ENCODE measurements at regions not wholly inside any gene's neighbourhood (a gene's known extent, or its start where the extent isn't known, plus 50 kb on each side); places are given as distances from the start of the nearest gene placed in this dataset.

DNA sequence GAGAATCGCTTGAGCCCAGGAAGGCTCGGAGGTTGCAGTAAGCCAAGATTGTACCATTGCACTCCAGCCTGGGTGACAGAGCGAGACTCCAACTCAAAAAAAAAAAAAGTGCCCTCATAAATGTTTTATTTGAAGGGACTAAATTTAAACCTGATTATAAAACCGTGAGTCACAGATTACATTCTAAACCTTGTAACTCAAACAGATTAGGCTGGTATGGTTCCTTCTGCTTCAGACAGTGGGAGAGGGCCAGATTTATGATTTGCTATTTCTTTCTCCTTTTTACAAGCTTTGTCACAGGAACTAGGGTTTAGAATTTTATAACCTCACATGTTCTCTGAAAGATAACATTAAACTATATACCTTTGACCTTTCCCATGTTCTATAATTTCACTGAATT lies 801.2 kb upstream of the ZWINT start:
- H3K4me1 ChIP-seq (ENCODE audit: control insufficient read depth in 1 of 2, insufficient read depth in 2 of 2, low read length in 2 of 2) = peaks cover 0 to 3% of the 10 kb centered on the region in 2 experiments
- no peak overlapping the region for H4K8ac ChIP-seq (ENCODE audit: low read depth, low read length)
- H3K4ac ChIP-seq (ENCODE audit: low read depth, low read length) = no peak overlapping the region
- H2BK12ac ChIP-seq (ENCODE audit: low read length) = no peak overlapping the region
- no peaks in the 10 kb centered on the region for H3K36me3 ChIP-seq (ENCODE audit: control insufficient read depth in 1 of 2, insufficient read depth in 2 of 2, low read length in 2 of 2)
- H2BK120ac ChIP-seq (ENCODE audit: insufficient read depth, low read length, poor library complexity) = no peak overlapping the region
- H3K9me3 ChIP-seq (ENCODE audit: insufficient read depth, low read depth, low read length) = no peaks in the 10 kb centered on the region
- WGBS (ENCODE audit: extremely low coverage, insufficient coverage, insufficient read length) = no CpG with 5 or more reads among the region's 4 CpGs
- H3K27me3 ChIP-seq (ENCODE audit: insufficient read depth, low read length) = no peaks in the 10 kb centered on the region
- no peak for DNase-seq
- H3K79me2 ChIP-seq (ENCODE audit: control insufficient read depth, insufficient read depth, low read length, poor library complexity) = no peaks in the 10 kb centered on the region
- no peak overlapping the region for H2AK5ac ChIP-seq (ENCODE audit: low read length)
- no peak overlapping the region for H3K4me3 ChIP-seq (ENCODE audit: low read depth, low read length)
- no peak overlapping the region for H3K23ac ChIP-seq (ENCODE audit: low read length)
- no peak overlapping the region for H3K4me2 ChIP-seq (ENCODE audit: low read length)
- H2BK5ac ChIP-seq (ENCODE audit: low read depth, low read length, poor library complexity) = no peak overlapping the region
- no peak overlapping the region for H3K9ac ChIP-seq (ENCODE audit: low read length)
- no peak overlapping the region for H3K18ac ChIP-seq (ENCODE audit: low read length)
- no peak overlapping the region for H2AFZ ChIP-seq (ENCODE audit: insufficient read depth, low read length, poor library complexity)
- H4K12ac ChIP-seq (ENCODE audit: low read depth, low read length) = no peak overlapping the region
- no peaks in the 10 kb centered on the region for H3K79me1 ChIP-seq (ENCODE audit: low read length)
- no peak overlapping the region for H3K27ac ChIP-seq (ENCODE audit: low read depth, low read length)
- no peak overlapping the region for H3K14ac ChIP-seq (ENCODE audit: low read length)
- no peak overlapping the region for H4K91ac ChIP-seq (ENCODE audit: low read depth, low read length)

DNA sequence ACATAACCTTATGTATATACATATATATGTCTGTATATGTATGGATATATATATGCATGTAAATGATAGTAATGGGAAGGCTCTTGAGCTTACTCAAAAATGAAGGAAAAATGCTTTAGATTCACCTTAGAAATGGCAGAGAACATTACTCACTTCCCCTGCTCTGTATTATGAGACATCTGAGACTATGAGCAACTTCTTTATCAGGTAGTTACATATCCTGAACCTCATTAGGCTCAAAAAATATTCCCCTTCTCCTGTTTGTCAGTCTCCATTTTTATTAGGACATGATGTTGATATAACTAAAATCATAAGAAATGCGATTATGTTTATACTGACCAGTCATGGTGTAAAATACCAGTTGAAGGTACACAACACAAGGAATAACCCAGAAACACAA lies 800.1 kb upstream of the ZWINT start:
- no peaks in the 10 kb centered on the region for H3K79me1 ChIP-seq (ENCODE audit: low read length)

DNA sequence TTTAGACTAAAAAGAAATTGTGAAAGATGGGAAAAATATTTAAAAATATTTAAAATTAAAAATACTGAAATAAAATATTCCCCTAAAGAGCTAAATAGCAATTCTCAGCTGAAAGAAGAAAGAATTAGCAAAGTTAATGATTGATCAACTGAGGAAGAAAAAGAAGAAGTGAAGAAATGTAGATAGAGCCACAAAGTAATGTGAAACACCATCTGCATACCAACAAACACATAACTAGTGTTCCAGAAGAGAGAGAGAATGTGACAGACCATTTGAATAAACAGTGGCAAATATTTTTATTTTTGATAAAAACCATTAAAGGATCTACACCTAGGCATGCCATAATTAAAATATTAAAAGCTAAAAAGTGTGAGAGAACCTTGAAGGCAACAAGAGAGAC lies 784.5 kb upstream of the ZWINT start:
- no peak overlapping the region for H3K14ac ChIP-seq (ENCODE audit: low read length)
- peaks cover 1% of the 10 kb centered on the region for H3K9me3 ChIP-seq (ENCODE audit: insufficient read depth, low read depth, low read length)
- H3K4ac ChIP-seq (ENCODE audit: low read depth, low read length) = no peak overlapping the region
- no peak overlapping the region for H3K9ac ChIP-seq (ENCODE audit: low read length)
- no peaks in the 10 kb centered on the region for H3K79me1 ChIP-seq (ENCODE audit: low read length)
- H3K79me2 ChIP-seq (ENCODE audit: control insufficient read depth, insufficient read depth, low read length, poor library complexity) = no peaks in the 10 kb centered on the region
- no peaks in the 10 kb centered on the region for H3K36me3 ChIP-seq (ENCODE audit: control insufficient read depth in 1 of 2, insufficient read depth in 2 of 2, low read length in 2 of 2)
- H2AFZ ChIP-seq (ENCODE audit: insufficient read depth, low read length, poor library complexity) = no peak overlapping the region
- no peak overlapping the region for H4K8ac ChIP-seq (ENCODE audit: low read depth, low read length)
- H4K91ac ChIP-seq (ENCODE audit: low read depth, low read length) = no peak overlapping the region
- H4K12ac ChIP-seq (ENCODE audit: low read depth, low read length) = no peak overlapping the region
- H3K27ac ChIP-seq (ENCODE audit: low read depth, low read length) = no peak overlapping the region
- no peak overlapping the region for H3K18ac ChIP-seq (ENCODE audit: low read length)
- no peak overlapping the region for H2BK12ac ChIP-seq (ENCODE audit: low read length)
- H3K4me1 ChIP-seq (ENCODE audit: control insufficient read depth in 1 of 2, insufficient read depth in 2 of 2, low read length in 2 of 2) = no peaks in the 10 kb centered on the region
- no peak overlapping the region for H3K4me2 ChIP-seq (ENCODE audit: low read length)
- no peak overlapping the region for H2BK5ac ChIP-seq (ENCODE audit: low read depth, low read length, poor library complexity)
- H3K27me3 ChIP-seq (ENCODE audit: insufficient read depth, low read length) = no peaks in the 10 kb centered on the region
- H3K4me3 ChIP-seq (ENCODE audit: low read depth, low read length) = no peak overlapping the region
- no peak overlapping the region for H2AK5ac ChIP-seq (ENCODE audit: low read length)
- H2BK120ac ChIP-seq (ENCODE audit: insufficient read depth, low read length, poor library complexity) = no peak overlapping the region
- no peak for DNase-seq
- H3K23ac ChIP-seq (ENCODE audit: low read length) = no peak overlapping the region

More for the DNA sequence above, 800.1 kb upstream of the ZWINT start:
- Histone ChIP-seq H4K12ac (ENCODE audit: low read depth, low read length) (no peak overlapping the region), H3K9ac (ENCODE audit: low read length) (no peak overlapping the region), H4K8ac (ENCODE audit: low read depth, low read length) (no peak overlapping the region), H3K27ac (ENCODE audit: low read depth, low read length) (no peak overlapping the region), H3K18ac (ENCODE audit: low read length) (no peak overlapping the region), H3K36me3 (ENCODE audit: control insufficient read depth in 1 of 2, insufficient read depth in 2 of 2, low read length in 2 of 2) (no peaks in the 10 kb centered on the region), H3K4me1 (ENCODE audit: control insufficient read depth in 1 of 2, insufficient read depth in 2 of 2, low read length in 2 of 2) (peaks cover 0 to 3% of the 10 kb centered on the region in 2 experiments), H3K14ac (ENCODE audit: low read length) (no peak overlapping the region), H3K9me3 (ENCODE audit: insufficient read depth, low read depth, low read length) (no peaks in the 10 kb centered on the region), H2BK120ac (ENCODE audit: insufficient read depth, low read length, poor library complexity) (no peak overlapping the region), H2BK12ac (ENCODE audit: low read length) (no peak overlapping the region), H3K4me2 (ENCODE audit: low read length) (no peak overlapping the region), H2AK5ac (ENCODE audit: low read length) (no peak overlapping the region), H3K4ac (ENCODE audit: low read depth, low read length) (no peak overlapping the region), H4K91ac (ENCODE audit: low read depth, low read length) (no peak overlapping the region), H3K23ac (ENCODE audit: low read length) (no peak overlapping the region), H2AFZ (ENCODE audit: insufficient read depth, low read length, poor library complexity) (no peak overlapping the region), H2BK5ac (ENCODE audit: low read depth, low read length, poor library complexity) (no peak overlapping the region), H3K4me3 (ENCODE audit: low read depth, low read length) (no peak overlapping the region), H3K27me3 (ENCODE audit: insufficient read depth, low read length) (no peaks in the 10 kb centered on the region), H3K79me2 (ENCODE audit: control insufficient read depth, insufficient read depth, low read length, poor library complexity) (no peaks in the 10 kb centered on the region)
- no peak for DNase-seq
- no CpG with 5 or more reads among the region's 1 CpG for WGBS (ENCODE audit: extremely low coverage, insufficient coverage, insufficient read length)

DNA sequence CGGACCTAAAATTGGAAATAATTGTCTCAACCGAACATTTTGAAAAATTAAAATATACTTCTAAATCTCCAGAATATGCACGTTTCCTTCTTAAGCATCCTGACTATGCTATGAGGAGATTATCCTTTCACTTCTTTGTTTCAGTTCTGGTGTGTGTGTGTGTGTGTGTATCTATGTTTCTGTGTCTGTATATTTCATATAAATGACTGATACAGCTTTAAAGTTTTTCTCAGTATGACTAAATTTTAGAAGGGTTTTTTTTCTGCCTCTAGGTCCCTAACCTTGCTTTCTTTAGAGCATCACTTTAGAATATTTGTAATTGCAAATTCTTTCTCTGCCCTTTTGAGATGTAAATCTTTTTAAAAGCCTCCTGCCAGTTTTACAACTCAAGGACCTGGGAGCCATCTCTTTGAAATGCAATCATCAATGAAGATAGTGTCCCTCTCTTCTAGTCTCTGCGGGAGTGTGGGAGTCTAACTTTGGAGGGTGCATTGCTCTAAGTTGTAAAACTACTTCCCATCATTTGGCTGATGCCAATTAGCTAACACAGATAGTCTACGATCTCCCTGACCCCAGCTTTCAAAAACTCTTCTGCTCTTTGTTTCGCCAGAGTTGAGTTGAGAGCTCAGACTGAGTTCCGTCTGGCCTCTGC lies 782.0 kb upstream of the ZWINT start:
- DNase-seq = no peak
- H3K4me1 ChIP-seq (ENCODE audit: control insufficient read depth in 1 of 2, insufficient read depth in 2 of 2, low read length in 2 of 2) = no peaks in the 10 kb centered on the region
- no peak overlapping the region for H3K4me3 ChIP-seq (ENCODE audit: low read depth, low read length)
- no peak overlapping the region for H2BK120ac ChIP-seq (ENCODE audit: insufficient read depth, low read length, poor library complexity)
- no peak overlapping the region for H2AFZ ChIP-seq (ENCODE audit: insufficient read depth, low read length, poor library complexity)
- H3K79me1 ChIP-seq (ENCODE audit: low read length) = no peaks in the 10 kb centered on the region
- no peak overlapping the region for H4K8ac ChIP-seq (ENCODE audit: low read depth, low read length)
- peaks cover 3% of the 10 kb centered on the region for H3K9me3 ChIP-seq (ENCODE audit: insufficient read depth, low read depth, low read length)
- no peaks in the 10 kb centered on the region for H3K27me3 ChIP-seq (ENCODE audit: insufficient read depth, low read length)
- H4K12ac ChIP-seq (ENCODE audit: low read depth, low read length) = no peak overlapping the region
- H4K91ac ChIP-seq (ENCODE audit: low read depth, low read length) = no peak overlapping the region
- H3K9ac ChIP-seq (ENCODE audit: low read length) = no peak overlapping the region
- no peak overlapping the region for H2AK5ac ChIP-seq (ENCODE audit: low read length)
- no peak overlapping the region for H2BK5ac ChIP-seq (ENCODE audit: low read depth, low read length, poor library complexity)
- H3K4ac ChIP-seq (ENCODE audit: low read depth, low read length) = no peak overlapping the region
- no peaks in the 10 kb centered on the region for H3K36me3 ChIP-seq (ENCODE audit: control insufficient read depth in 1 of 2, insufficient read depth in 2 of 2, low read length in 2 of 2)
- no peak overlapping the region for H3K27ac ChIP-seq (ENCODE audit: low read depth, low read length)
- no peak overlapping the region for H3K14ac ChIP-seq (ENCODE audit: low read length)
- WGBS (ENCODE audit: extremely low coverage, insufficient coverage, insufficient read length) = no CpG with 5 or more reads among the region's 7 CpGs
- H3K79me2 ChIP-seq (ENCODE audit: control insufficient read depth, insufficient read depth, low read length, poor library complexity) = no peaks in the 10 kb centered on the region
- no peak overlapping the region for H3K18ac ChIP-seq (ENCODE audit: low read length)
- no peak overlapping the region for H2BK12ac ChIP-seq (ENCODE audit: low read length)
- H3K23ac ChIP-seq (ENCODE audit: low read length) = no peak overlapping the region
- H3K4me2 ChIP-seq (ENCODE audit: low read length) = peak overlapping the region; percentile 18

All from trophoblast cell (in vitro differentiated cells and primary cell).